Effector memory CD8-positive, alpha-beta T cell (primary cell): ENCODE measurements at regions not wholly inside any gene's neighbourhood (a gene's known extent, or its start where the extent isn't known, plus 50 kb on each side); places are given as distances from the start of the nearest gene placed in this dataset.

Experiments
- ATAC-seq: fragments of 150-1000 bp; cut with Tn5 transposase; replicated peaks from 2 replicates; pipeline ENCODE4 v1.10.0; 2021; ENCODE audit warnings: mild to moderate bottlenecking, moderate library complexity
- DNase-seq, 3 experiments: peaks; one replicate each; pipeline ENCODE4 v3.0.0; 2021
- H3K27ac Mint-ChIP-seq, 2 donors: one replicate each; pipeline ENCODE4 v1.8.0; 2022; ENCODE audit warnings: mild to moderate bottlenecking in 2 of 2, mixed read lengths in 2 of 2, moderate library complexity in 2 of 2
- H3K27me3 Mint-ChIP-seq, 2 donors: one replicate each; pipeline ENCODE4 v1.8.0; 2022; ENCODE audit warnings: mixed read lengths in 2 of 2
- H3K36me3 Mint-ChIP-seq: one replicate; pipeline ENCODE4 v1.8.0; 2022; ENCODE audit warnings: mild to moderate bottlenecking, moderate library complexity, mixed read lengths; ENCODE audit not compliant: insufficient read depth
- H3K4me1 Mint-ChIP-seq, 2 donors: one replicate each; pipeline ENCODE4 v1.8.0; 2022; ENCODE audit warnings: low read depth in 2 of 2, mixed read lengths in 2 of 2
- H3K4me3 Mint-ChIP-seq, 2 donors: one replicate each; pipeline ENCODE4 v1.8.0; 2022; ENCODE audit warnings: mild to moderate bottlenecking in 2 of 2, mixed read lengths in 2 of 2, moderate library complexity in 2 of 2
- H3K9me3 Mint-ChIP-seq, 2 donors: one replicate each; pipeline ENCODE4 v1.8.0; 2022; ENCODE audit warnings: mixed read lengths in 2 of 2

GRCh38 chr5:3131161-3131560 lies 379.7 kb upstream of the IRX2 start:
- no peak for ATAC-seq
- Mint-ChIP-seq H3K4me1 (no peaks in the 10 kb centered on the region), H3K4me3 (no peak overlapping the region)

GRCh38 chr5:3129252-3129651 lies 377.8 kb upstream of the IRX2 start:
- no peaks in the 10 kb centered on the region for H3K27me3 Mint-ChIP-seq
- no peak overlapping the region for H3K27ac Mint-ChIP-seq
- no peaks in the 10 kb centered on the region for H3K4me1 Mint-ChIP-seq
- ATAC-seq, result no peak
- no peaks in the 10 kb centered on the region for H3K36me3 Mint-ChIP-seq
- no peak overlapping the region for H3K4me3 Mint-ChIP-seq
- no peak for DNase-seq
- H3K9me3 Mint-ChIP-seq, result peaks cover 2 to 18% of the 10 kb centered on the region in 2 donors

More at GRCh38 chr5:3131161-3131560, 379.7 kb upstream of the IRX2 start:
- Mint-ChIP-seq H3K27me3 (no peaks in the 10 kb centered on the region), H3K36me3 (no peaks in the 10 kb centered on the region), H3K9me3 (peaks cover 3 to 18% of the 10 kb centered on the region in 2 donors), H3K27ac (no peak overlapping the region)
- DNase-seq, result no peak

GRCh38 chr5:3127423-3127911 lies 376.0 kb upstream of the IRX2 start:
- Mint-ChIP-seq H3K36me3 (no peaks in the 10 kb centered on the region), H3K9me3 (peaks cover 0 to 18% of the 10 kb centered on the region in 2 donors), H3K4me1 (no peaks in the 10 kb centered on the region), H3K27me3 (no peaks in the 10 kb centered on the region), H3K4me3 (no peak overlapping the region), H3K27ac (no peak overlapping the region)
- DNase-seq (no peak), ATAC-seq (no peak)

GRCh38 chr5:3126639-3127038 lies 375.2 kb upstream of the IRX2 start:
- Mint-ChIP-seq H3K4me3 (no peak overlapping the region), H3K4me1 (no peaks in the 10 kb centered on the region), H3K27ac (no peak overlapping the region), H3K36me3 (no peaks in the 10 kb centered on the region), H3K27me3 (peaks cover 0 to 3% of the 10 kb centered on the region in 2 donors), H3K9me3 (peaks cover 0 to 17% of the 10 kb centered on the region in 2 donors)
- DNase-seq (no peak), ATAC-seq (no peak)

- H3K27me3 Mint-ChIP-seq, result peaks cover 0 to 9% of the 10 kb centered on the region in 2 donors
- peaks cover 0 to 5% of the 10 kb centered on the region in 2 donors for H3K9me3 Mint-ChIP-seq
- DNase-seq, result no peak
- H3K4me3 Mint-ChIP-seq, result no peak overlapping the region
- H3K4me1 Mint-ChIP-seq, result no peaks in the 10 kb centered on the region
- H3K27ac Mint-ChIP-seq, result no peak overlapping the region
- no peaks in the 10 kb centered on the region for H3K36me3 Mint-ChIP-seq
- no peak for ATAC-seq
Observed at GRCh38 chr5:3124410-3124809, 372.9 kb upstream of the IRX2 start.

GRCh38 chr5:3123763-3124157 lies 372.3 kb upstream of the IRX2 start:
- Mint-ChIP-seq H3K27me3 (peaks cover 0 to 9% of the 10 kb centered on the region in 2 donors), H3K4me3 (no peak overlapping the region), H3K9me3 (peaks cover 0 to 5% of the 10 kb centered on the region in 2 donors), H3K36me3 (no peaks in the 10 kb centered on the region), H3K4me1 (no peaks in the 10 kb centered on the region), H3K27ac (no peak overlapping the region)
- DNase-seq (no peak), ATAC-seq (no peak)

GRCh38 chr5:3122985-3123762 lies 371.7 kb upstream of the IRX2 start:
- H3K36me3 Mint-ChIP-seq, result no peaks in the 10 kb centered on the region
- no peak overlapping the region for H3K4me3 Mint-ChIP-seq
- no peaks in the 10 kb centered on the region for H3K4me1 Mint-ChIP-seq
- peaks cover 0 to under 1% of the 10 kb centered on the region in 2 donors for H3K9me3 Mint-ChIP-seq
- ATAC-seq, result no peak
- no peak overlapping the region for H3K27ac Mint-ChIP-seq
- peaks cover 0 to 9% of the 10 kb centered on the region in 2 donors for H3K27me3 Mint-ChIP-seq
- DNase-seq, result no peak

GRCh38 chr5:3122216-3122615 lies 370.7 kb upstream of the IRX2 start:
- ATAC-seq (no peak), DNase-seq (no peak)

GRCh38 chr5:3121813-3122212 lies 370.3 kb upstream of the IRX2 start:
- ATAC-seq (no peak), DNase-seq (no peak)
- no peaks in the 10 kb centered on the region for H3K36me3 Mint-ChIP-seq
- peaks cover 5 to 9% of the 10 kb centered on the region in 2 donors for H3K27me3 Mint-ChIP-seq
- H3K4me1 Mint-ChIP-seq, result no peaks in the 10 kb centered on the region
- H3K27ac Mint-ChIP-seq, result no peak overlapping the region
- H3K9me3 Mint-ChIP-seq, result peaks cover 0 to 9% of the 10 kb centered on the region in 2 donors
- no peak overlapping the region for H3K4me3 Mint-ChIP-seq

More at GRCh38 chr5:3122216-3122615, 370.7 kb upstream of the IRX2 start:
- H3K4me1 Mint-ChIP-seq, result no peaks in the 10 kb centered on the region
- H3K4me3 Mint-ChIP-seq, result no peak overlapping the region
- H3K27ac Mint-ChIP-seq, result no peak overlapping the region
- no peaks in the 10 kb centered on the region for H3K36me3 Mint-ChIP-seq
- H3K9me3 Mint-ChIP-seq, result peaks cover 0 to 5% of the 10 kb centered on the region in 2 donors
- peaks cover 3 to 9% of the 10 kb centered on the region in 2 donors for H3K27me3 Mint-ChIP-seq

GRCh38 chr5:3120028-3120427 lies 368.6 kb upstream of the IRX2 start:
- DNase-seq (no peak), ATAC-seq (no peak)
- peaks cover 0 to 9% of the 10 kb centered on the region in 2 donors for H3K9me3 Mint-ChIP-seq
- H3K4me3 Mint-ChIP-seq, result no peak overlapping the region
- H3K27ac Mint-ChIP-seq, result no peak overlapping the region
- H3K36me3 Mint-ChIP-seq, result no peaks in the 10 kb centered on the region
- peaks cover 5 to 16% of the 10 kb centered on the region in 2 donors for H3K27me3 Mint-ChIP-seq
- no peaks in the 10 kb centered on the region for H3K4me1 Mint-ChIP-seq

- H3K4me1 Mint-ChIP-seq, result no peaks in the 10 kb centered on the region
- no peak for ATAC-seq
Observed at GRCh38 chr5:3119435-3119834, 368.0 kb upstream of the IRX2 start.

GRCh38 chr5:3118340-3118739 lies 366.9 kb upstream of the IRX2 start:
- ATAC-seq, result no peak
- H3K4me1 Mint-ChIP-seq, result no peaks in the 10 kb centered on the region
- no peaks in the 10 kb centered on the region for H3K36me3 Mint-ChIP-seq
- H3K4me3 Mint-ChIP-seq, result no peak overlapping the region
- no peak overlapping the region for H3K27ac Mint-ChIP-seq
- peaks cover 5 to 16% of the 10 kb centered on the region in 2 donors for H3K27me3 Mint-ChIP-seq
- H3K9me3 Mint-ChIP-seq, result peaks cover 0 to 9% of the 10 kb centered on the region in 2 donors
- DNase-seq, result no peak

More at GRCh38 chr5:3119435-3119834, 368.0 kb upstream of the IRX2 start:
- H3K36me3 Mint-ChIP-seq, result no peaks in the 10 kb centered on the region
- no peak for DNase-seq
- peaks cover 5 to 16% of the 10 kb centered on the region in 2 donors for H3K27me3 Mint-ChIP-seq
- H3K4me3 Mint-ChIP-seq, result no peak overlapping the region
- no peak overlapping the region for H3K27ac Mint-ChIP-seq
- peaks cover 0 to 9% of the 10 kb centered on the region in 2 donors for H3K9me3 Mint-ChIP-seq

- peaks cover 5 to 10% of the 10 kb centered on the region in 2 donors for H3K27me3 Mint-ChIP-seq
- ATAC-seq (no peak), DNase-seq (no peak)
- no peaks in the 10 kb centered on the region for H3K36me3 Mint-ChIP-seq
- peaks cover 0 to 9% of the 10 kb centered on the region in 2 donors for H3K9me3 Mint-ChIP-seq
- no peak overlapping the region for H3K4me3 Mint-ChIP-seq
- no peaks in the 10 kb centered on the region for H3K4me1 Mint-ChIP-seq
- no peak overlapping the region for H3K27ac Mint-ChIP-seq
Observed at GRCh38 chr5:3116366-3116765, 364.9 kb upstream of the IRX2 start.

GRCh38 chr5:3114467-3114866 lies 363.0 kb upstream of the IRX2 start:
- DNase-seq (no peak), ATAC-seq (no peak)
- Mint-ChIP-seq H3K9me3 (peaks cover 5 to 17% of the 10 kb centered on the region in 2 donors), H3K4me1 (no peaks in the 10 kb centered on the region), H3K36me3 (no peaks in the 10 kb centered on the region), H3K27ac (no peak overlapping the region), H3K27me3 (peaks cover 5 to 7% of the 10 kb centered on the region in 2 donors), H3K4me3 (no peak overlapping the region)
